NCI-H524 treated with DMSO at 0.1 percent for 48 hours (cell line): ENCODE measurements at regions not wholly inside any gene's neighbourhood (a gene's known extent, or its start where the extent isn't known, plus 50 kb on each side); places are given as distances from the start of the nearest gene placed in this dataset.

ENCODE experiments used
- DNase-seq: peaks from one replicate; lab custom pipeline; 2025; lab: John Stamatoyannopoulos, UW

DNA sequence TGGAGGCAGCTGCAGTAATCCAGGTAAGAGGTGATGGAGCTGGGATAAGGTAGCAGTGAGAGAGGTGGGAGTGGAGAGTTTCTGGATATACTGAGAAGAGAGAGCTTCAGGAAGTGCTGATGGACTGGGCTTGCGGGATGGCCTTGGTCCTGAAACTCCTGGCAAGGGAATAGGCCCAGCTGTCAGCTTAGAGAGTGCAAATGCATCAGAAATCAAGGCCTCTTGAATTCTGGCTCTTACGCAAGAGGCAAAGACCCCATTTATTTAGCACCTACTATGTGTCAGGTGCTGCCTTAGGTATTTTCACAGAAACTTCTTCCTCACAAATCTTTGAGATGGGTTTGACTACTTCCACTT is 227.2 kb upstream of the MAP3K1 start:
- DNase-seq: no peak

DNA sequence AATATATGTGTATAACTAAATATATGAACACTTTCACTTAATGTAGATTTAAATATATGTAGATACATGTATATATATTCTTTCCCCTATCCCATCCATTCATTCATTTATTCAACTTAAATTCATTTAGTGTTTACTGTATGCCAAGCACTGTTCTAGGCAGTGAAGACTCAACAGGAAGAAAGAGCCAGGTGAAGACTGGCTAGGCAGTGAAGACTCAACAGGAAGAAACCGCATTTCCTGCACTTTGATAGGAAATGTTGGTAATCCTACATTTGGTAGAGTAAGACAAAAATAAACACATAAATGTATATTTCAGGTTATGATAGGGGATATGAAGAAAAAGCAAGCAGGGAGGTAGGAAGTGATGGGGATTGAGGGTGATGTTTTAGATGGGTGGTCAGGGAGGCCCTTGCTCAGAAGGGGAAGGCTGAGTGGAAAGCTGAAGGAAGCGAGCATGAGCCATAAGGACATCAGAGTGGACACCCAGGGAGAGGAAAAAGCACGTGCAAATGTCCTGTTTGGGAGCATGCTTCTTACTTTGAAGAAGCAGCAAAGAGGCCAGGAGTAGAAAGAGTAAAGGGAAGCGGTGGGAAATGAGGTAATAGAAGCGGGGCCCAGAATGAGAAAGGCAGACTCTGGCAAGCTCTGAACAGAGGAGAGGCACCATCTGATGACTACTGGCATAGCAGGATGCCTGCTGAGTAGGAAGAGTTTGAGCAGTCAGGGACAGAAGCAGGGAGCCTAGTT is 227.8 kb upstream of the MAP3K1 start:
- DNase-seq: no peak

DNA sequence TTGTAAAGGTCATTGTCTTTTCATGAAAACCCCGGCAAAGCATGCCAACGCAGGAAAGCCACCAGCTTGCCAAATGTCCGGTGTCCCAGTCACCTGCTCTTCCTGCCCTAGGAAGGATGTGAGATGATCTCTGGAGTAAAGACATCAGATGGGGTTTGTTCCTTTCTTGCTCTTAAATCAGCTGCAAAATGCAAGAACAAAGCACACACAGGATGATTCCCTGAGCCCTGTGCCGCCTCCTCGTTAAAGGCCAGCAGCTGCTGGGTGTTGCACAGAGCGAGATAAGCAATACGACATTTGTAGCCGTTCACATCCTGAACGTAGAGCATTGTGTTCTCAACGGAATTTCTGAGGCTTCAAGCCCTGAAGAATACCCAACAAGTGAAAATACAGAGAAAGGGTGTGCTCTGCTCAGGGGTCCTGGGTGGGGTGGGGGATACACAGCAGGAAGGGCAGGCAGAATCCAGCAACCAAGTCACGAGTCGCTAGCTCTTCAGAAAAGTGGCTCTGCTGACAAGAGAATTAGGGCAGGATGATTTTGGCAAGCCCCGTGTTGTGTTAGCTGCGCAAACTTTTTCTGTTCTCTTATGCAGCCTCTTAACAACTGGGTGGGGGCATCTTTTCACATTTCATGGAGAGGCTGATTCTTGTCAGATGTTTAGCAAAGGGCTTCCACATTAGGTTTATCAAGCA is 229.2 kb upstream of the MAP3K1 start:
- DNase-seq: no peak

DNA sequence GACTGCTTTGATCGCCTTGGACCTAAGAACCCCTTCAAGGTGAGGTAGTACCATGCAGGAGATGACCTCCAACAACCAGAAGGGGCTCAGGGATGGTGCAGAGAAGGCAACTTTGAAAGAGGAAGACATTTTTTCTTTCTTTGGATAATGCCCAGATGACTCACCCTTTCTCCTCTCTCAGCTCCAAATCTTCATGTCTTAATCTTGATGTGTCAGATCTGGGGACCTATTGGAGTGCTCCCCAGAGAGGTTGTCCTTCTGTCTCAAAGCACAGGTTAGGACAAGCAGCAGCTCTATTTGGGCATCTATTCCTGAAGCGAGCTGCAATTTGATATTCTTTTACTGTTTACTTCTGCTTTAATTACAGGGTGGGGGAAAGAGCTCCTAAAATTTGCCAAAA is 229.9 kb upstream of the MAP3K1 start:
- DNase-seq: no peak

DNA sequence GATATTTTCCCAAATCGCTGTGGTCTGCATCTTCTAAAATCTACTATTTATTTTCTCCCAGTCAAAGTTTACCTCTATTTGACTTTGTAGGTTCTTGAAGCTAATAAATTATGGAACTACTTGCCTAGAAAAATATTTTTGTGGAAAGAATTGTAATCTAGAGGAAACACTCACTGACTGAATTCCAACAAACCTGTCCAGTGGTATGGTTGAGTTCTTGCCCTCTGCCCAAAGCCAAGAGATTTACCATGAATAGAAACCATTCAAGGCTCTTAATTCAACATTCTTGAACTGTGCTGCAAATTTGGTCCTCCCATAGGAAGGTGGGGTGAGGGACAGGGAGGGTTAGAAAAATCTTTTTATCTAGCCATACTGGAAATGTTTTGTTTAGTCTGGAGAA is 233.9 kb upstream of the MAP3K1 start:
- DNase-seq: no peak

DNA sequence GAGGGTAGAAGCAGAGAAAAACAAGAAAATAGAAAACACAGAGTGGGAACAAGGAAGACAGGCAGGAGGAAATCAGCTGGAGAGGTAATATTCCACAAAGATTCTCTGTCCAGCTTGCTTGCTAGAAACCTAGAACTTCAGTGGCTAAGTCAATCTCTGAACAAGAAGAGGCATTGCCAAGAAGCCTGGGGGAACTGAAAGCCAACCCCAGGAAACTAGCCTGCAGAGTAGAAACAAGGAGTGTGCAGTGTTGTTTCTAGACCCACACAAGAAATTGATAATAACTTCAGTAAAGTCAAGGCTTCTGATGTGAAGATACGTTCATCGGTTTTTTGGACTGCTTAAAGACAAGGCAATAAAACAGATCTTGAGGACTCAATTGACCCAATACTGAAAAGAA is 234.5 kb upstream of the MAP3K1 start:
- no peak for DNase-seq

DNA sequence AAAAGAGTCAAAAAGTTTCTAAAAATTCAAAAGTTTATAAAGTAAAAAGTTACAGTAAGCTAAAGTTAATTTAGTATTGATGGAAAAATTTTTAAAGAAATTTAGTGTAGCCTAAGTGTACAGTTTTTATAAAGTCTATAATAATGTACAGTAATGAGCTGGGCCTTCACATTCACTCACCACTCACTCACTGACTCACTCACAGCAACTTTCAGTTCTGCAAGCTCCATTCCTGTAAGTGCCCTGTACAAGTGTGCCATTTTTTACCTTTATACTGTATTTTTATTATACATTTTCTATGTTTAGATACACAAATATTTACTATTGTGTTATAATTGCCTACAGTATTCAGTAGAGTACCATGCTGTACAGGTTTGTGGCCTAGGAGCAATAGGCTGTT is 239.5 kb upstream of the MAP3K1 start:
- no peak for DNase-seq

DNA sequence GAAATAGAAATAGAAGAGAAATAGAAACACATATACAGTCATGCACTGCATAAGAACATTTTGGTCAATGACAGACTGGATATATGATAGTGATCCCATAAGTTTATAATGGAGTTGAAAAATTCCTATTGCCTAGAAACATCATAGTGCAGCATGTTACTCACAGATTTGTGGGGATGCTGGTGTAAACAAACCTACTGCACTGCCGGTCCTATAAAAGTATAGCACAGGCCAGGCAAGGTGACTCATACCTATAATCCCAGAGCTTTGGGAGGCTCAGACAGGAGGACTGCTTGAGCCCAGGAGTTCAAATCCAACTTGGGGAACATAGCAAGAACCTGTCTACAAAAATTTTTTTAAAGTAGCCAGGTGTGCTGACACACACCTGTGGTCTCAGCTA is 240.6 kb upstream of the MAP3K1 start:
- DNase-seq: no peak

DNA sequence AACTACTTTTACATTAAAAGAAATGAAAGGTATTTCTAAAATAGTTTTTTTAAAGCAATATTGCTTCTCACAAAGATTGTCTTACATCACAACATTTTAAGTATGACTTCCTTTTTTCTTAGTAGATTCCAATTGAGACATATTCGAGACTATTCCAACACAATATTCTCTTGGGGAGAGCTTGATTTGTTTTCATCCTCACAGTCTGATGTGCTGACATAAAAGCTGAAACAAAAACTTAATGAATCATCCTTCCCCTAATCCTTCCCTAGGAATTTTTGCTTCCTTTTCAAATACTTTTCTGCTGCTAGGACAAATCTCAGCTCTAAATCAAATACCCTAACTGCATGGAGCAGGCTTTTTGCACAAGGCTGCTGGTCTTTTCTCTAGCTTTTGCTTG is 245.8 kb upstream of the MAP3K1 start:
- no peak for DNase-seq

DNA sequence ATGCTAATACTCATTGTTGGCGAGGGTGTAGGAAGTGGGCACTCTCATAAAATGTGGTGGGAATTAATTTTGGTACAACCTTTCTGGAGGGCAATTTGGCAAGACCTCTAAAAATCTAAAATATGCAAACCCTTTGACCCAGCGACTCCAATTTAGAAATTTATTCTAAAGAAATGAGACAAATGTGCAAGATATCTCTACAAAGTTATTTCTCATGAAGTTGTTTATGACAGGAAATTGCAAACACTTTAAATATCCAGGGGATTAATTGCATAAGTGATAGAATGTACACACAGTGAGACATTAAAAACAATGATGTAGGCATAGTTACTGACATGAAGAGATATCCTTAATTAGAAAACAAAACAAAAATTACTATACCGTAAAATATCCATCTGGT is 246.3 kb upstream of the MAP3K1 start:
- DNase-seq: no peak

DNA sequence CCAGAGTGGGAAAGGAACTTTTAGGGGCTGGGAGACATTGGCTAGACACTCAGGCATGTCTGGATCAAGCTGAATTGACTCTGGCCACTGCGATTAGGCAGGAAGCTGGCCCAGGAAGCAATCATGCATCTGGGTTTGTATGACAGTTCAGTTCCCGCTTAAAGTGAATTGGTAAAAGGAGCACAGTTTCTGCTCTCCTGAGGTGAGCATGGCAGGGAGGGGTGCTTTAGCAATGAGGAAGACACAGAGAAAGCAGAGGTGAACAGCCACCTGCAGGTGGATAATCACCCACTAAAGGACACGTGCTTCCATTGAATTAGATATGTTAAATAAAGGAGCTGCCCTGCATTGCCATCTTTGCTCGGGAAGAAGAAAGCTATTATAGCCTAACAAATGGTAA is 248.1 kb upstream of the MAP3K1 start:
- DNase-seq: no peak

DNA sequence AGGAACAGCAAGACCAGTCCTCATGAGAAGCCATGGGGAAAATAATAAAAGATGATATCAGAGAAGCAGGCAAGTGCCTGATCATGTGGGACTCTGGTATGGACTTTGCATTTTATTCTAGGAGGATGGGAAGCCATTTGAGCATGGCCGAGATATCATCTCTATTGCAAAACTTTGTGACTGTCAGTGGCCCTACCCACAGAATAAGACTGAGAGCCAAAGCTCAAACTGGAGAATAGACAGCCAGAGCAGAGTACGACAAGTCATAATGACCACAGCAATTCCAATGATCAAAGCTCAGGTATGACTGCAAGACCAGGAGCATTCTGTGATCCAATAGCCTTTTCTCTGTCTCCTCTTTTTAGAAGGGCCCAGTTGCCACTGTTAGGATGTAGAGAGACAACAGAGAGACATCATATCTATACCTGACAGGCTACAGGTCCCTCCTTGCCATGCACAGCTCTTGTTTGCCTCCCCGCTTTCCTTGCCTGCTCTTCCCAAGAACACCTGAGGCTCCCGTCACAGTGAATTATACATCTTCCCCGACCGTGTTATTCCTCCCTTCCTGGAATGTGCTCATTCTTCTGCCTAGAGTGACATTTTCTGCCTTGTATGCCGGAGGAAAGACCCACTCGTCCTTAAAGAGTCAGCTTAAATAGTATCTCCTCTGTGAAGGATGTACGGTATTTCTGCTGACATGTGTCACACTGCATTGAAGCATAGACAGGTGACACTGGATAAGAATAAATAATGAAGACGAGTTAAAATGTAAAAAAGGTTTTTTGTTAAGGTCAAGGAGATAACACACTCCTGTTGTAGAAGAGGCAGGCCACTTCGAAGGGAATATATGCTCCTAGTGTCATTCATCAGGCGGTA is 248.7 kb upstream of the MAP3K1 start:
- no peak for DNase-seq

DNA sequence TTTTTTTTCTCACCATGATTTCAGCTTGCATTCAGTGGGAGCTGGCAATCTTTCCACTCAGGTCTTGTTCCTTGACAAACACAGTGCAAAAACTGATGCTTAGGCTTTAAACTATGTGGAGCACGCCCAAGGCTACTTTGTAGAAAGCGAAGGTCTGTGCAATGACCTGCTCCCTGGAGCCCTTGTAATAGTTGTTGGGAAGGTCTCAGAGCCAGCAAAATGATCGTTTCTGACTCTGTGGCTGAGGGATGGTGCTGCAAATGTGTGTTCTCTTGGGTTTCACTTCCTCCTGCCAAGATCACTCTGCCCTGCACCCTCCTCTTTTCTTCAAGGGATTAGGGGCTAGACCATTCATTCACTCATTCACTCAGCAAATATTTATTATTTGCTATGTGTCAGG is 249.7 kb upstream of the MAP3K1 start:
- no peak for DNase-seq

DNA sequence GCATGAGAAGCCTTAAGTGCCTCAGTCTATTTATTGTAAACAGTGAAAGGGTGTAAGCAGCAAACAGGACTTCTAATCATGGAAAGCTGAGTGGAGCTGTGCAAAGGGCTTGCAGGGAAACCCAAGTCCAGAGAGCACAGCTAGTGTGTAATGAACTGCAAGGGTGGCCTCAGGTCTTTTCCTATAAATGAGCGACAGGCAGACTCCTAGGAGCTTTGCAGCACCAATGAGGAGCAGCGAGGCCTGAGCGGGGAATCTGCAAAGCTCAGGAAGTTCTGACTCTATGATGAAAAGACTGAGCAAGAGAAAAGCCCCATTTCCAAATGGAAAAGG is 250.1 kb upstream of the MAP3K1 start:
- DNase-seq: no peak

DNA sequence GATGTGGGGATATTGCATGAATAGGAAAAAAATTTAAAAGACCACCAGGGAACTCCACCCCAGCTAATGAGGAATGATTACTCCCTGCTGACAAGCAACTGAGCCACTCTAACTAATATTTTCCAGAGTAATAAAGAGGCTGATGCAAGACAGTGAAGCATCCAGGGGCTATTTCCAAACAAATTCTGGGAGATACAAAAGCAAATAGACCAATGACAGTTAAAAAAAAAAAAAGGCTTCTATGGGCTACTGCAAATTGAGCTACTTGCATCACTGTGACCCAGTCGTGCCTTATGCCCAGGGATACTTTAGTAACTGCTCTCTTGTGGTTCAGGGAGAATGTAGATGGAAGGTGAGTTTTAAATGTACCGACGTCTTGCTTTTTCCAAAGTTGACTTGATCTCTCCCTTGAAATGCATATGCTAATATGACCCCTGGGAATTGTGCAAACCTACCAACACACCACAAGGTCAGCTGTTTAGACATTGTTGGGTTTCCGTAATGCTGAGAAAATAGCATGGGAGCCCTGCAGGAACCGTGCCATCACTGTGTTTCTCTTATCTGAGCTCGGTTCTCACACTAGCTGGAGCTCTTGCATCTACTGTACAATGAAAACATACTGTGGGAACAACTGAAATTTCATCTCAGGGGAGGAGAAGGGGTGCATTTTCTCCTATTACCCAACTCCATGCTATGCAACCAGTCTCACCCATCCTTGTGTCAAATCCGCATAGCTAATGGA is 250.6 kb upstream of the MAP3K1 start:
- no peak for DNase-seq

DNA sequence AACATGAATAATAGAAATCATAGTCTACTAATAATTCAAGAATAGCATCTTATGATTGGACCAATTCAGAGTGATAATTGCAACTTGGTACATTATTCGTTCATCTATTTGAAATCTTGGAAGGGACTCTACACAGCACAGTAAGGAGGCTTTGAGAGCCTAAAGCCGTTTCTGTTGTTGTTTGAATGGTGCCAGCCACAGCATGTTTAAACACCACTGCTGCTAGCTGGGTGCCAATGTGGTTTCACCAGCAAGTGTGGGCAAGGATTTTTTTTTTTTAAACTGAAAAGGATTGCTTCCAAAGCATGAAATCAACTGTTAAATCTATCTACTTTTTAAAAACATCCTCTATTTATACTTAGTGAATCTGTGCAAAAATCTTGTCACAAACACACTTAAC is 253.9 kb upstream of the MAP3K1 start:
- no peak for DNase-seq

DNA sequence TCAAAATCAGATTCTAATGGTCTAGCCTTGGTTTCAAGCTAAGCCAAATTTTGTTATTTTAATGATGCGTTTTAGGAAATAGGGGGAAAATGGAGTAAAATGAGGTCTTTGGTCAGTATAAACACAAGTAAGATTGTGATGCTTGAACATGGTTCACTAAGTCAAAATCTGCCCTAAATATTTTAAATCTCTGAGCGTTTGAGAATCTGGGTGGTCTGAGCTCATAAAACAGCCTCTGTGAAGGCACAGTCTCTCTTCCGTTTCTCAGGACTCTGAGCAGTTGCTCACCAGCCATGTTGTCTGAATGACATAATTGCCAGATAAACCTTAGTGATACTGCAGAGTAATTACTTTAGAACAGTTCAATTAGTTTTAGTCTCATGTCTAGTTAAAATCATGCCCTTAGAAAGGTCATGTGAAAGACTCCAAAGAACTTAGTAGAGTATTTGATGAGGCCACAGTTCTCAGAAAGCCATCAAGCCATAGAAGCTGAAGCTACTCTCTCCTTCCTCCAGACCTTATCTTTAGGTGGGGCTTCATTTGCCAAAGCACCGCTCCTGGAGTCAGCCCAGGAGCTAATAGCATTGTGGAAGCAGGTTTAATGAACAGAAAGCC is 257.1 kb upstream of the MAP3K1 start:
- DNase-seq: no peak

DNA sequence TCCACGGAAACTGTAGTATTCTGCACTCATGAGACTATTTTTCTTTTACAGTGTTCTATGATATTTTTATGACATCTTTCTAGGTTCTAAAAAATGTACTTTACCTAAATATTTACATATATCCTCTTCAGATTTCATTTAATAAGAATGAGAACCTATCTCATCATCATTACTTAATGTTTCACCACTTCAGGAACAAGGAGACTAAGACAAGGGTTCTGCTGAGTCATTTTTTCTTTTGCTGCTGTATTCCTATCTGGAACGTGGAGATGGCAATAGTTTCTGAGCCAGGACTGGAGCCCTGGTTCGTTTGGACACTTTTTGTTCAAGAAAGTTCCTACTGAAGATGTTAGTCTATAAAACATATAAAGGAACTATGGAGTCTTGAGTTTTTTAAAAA is 258.2 kb upstream of the MAP3K1 start:
- no peak for DNase-seq

DNA sequence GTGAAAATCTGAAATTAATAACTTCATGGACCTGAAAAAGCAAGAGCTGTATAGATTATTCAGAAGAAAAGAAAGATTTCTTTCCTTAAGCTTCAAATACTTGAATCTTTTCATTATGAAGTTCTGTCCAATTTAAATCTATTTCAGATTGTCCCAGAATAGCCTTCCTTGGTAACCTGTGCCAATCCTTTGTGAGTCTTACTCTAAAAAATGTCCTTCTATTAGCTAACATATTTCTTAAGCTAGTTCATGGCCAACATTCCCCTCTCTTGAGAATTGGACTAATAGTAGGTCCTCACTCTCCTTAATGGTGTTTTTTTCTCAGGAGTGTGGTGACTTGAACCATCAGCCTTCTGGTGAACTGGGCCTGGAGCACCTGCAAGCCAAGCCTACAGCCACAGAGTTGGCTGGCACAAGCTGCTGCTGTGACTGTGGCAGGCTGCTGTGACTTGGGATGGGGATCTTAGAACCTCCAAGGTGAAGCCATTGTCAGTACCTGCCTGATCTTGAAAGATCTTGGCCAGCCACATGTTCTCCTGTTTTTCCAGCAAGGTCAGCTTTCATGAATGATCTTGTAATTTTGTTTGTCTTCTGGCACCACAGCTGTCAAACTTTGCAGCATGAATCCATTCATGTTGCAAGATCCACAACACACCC is 262.6 kb upstream of the MAP3K1 start:
- DNase-seq: no peak

DNA sequence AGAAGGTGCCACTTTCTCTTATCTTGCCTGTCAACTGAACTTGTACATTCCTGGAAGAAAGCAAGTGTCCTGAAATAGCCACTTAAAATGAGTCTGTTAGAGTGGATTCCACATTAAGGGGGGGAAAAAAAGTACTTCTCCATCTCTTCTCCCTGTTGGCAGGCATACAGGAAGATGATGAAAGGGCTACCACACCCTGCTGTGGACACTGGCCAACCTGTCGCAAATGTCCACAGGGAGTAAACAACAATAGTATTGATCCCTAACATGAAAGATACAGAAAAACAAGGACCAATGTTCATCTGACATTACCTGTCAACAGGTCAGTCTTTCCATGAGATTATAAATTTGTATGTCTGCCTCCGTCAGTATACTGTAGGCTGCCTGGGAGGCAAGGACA is 265.1 kb upstream of the MAP3K1 start:
- no peak for DNase-seq

DNA sequence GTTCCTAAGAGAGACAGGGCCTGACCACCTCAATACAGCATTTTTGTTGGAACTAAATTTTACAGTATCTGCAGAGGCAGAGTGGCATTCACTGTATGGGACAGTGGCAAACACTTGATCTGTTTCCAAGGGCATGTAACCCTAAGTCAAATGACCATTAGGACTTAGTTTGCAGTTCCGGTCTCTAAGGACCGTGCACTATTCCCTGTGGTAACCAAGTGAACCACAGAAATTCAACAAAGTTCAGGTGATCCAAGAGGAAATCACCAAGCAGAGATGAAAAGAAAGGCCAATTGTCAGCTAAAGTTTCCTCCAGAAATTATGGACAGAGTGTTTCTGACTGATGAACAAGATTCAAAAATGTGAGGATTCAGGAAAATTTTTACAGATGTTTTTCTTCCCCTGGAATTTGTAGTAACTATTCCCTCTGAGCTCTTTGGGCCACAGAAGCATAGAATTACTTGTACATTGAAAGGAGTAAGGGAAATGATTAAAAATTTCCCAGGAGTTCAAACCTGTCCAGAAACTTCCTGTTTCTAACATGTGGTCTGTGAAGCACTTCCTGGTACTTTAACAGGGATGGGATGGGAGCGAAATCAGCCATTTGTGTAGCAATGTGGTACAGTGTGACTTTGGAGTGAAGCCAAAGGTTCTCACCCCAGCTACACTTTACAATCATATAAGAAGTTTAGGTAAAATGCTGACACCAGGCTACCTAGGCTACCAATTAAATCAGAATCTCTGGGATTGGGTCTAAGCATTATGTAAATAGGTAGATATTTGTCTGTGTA is 266.1 kb upstream of the MAP3K1 start:
- no peak for DNase-seq
